Stimulated activated CD4-positive, alpha-beta T cell treated with anti-CD3 and anti-CD28 coated beads, TNF-alpha, amount 100 ng/mL, for 4 hours (primary cell): ENCODE measurements at regions not wholly inside any gene's neighbourhood (a gene's known extent, or its start where the extent isn't known, plus 50 kb on each side); places are given as distances from the start of the nearest gene placed in this dataset.
"Not testable (repeated sequence)": the region's sequence is repeated elsewhere in the genome, so short reads cannot be mapped to it uniquely, and the experiment has no call there.

ENCODE experiments used
- DNase-seq, 3 experiments: peaks; one replicate each; pipeline ENCODE4 v3.0.0-alpha.2; 2020; ENCODE audit warnings: low read depth in 3 of 3

GRCh38 chr20:22734946-22735647 lies 150.7 kb upstream of the FOXA2 start:
- not testable (repeated sequence) for DNase-seq

- no peak for DNase-seq
These were observed 156.5 kb upstream of the FOXA2 start for GRCh38 chr20:22740829-22741228.

- no peak for DNase-seq
These were observed 160.2 kb upstream of the FOXA2 start for GRCh38 chr20:22744341-22745193.

DNA sequence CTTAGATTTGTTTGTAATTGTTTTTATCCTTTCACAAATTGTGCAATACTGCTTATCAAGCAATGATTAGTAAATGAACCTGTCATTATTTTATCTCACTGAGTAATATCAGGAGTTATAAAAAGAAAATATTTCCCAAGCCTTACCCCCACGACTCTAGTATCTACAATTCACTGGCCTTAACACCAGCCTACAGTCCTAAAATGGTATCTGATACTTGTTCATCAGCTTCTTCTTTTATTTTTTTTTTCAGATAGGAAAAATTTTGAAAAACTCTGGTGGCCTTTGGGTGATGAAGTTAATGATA lies 160.8 kb upstream of the FOXA2 start:
- no peak for DNase-seq

DNA sequence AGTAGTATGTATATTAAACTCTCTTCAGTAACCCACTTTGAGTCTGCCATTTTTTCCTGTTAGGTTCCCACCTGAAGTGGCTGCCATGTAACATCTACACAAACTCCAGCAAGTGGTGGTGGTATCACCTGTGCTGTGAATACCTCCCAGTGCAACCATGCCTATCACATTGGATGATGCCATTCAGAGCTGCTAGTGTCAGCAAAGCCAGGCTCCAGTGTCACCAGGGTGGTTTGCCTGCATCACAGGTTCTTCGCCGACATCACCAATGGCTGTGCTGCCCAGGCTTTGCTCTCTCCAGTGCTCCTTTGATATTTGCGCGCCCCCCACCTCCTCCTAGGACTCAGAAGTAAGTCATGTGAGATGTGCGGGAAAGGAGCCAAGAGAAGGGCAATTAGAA lies 162.6 kb upstream of the FOXA2 start:
- DNase-seq, result no peak

GRCh38 chr20:22752324-22752723 lies 168.0 kb upstream of the FOXA2 start:
- DNase-seq, result no peak

DNA sequence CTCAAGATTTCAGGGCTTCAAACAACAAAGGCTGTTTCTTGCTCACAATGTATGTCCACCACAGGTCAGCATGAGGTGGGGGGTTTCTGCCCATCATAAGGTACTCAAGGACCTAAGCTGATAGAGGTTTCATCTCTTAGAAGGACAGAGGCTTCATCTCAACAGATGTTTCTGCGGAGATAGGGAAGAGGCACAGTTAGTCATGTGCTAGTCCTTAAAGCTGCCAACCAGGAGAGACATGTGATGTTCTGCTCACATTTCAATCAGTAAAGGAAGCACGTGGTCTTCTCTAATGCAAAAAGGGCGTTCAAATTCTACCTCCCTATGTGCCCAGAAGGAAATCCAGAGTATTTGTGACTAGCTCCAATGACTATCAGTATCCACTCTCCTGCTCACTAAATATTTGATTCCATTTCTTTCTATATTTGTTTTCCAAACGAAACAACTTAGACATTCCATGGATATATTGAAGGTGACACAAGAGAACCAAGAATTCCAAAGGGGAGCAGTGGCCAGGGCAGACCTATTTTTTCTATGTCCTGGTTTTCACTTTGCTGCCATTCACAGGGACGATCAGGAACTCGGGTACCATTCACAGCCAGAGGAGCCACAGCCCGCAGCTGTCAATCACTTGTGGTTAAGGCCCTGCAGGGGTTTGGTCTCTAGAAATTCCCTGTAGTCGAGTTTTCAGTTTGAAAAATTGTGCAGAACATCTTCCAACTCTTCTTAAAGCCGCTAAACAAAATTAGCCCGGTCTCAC lies 173.2 kb upstream of the FOXA2 start:
- DNase-seq, result no peak

DNA sequence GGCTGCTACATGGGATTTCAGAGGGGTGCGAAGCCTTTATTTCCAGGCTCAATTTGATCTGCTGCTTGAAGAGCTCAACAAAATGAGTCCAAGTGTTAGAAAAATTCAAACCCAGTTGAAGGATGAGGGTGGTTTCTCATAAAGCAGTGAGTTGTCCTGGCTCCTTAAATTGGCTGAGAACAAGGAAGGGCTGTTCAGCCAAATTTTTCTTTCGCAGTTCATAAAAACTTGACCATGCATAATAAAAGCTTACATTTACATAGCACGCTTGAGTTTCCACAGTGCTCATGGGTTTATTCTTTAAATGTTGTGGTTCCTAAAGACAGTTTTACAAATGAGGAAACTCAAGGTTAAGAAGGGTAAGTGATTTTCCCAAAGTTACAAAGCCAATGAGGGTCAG lies 174.4 kb upstream of the FOXA2 start:
- no peak for DNase-seq

DNA sequence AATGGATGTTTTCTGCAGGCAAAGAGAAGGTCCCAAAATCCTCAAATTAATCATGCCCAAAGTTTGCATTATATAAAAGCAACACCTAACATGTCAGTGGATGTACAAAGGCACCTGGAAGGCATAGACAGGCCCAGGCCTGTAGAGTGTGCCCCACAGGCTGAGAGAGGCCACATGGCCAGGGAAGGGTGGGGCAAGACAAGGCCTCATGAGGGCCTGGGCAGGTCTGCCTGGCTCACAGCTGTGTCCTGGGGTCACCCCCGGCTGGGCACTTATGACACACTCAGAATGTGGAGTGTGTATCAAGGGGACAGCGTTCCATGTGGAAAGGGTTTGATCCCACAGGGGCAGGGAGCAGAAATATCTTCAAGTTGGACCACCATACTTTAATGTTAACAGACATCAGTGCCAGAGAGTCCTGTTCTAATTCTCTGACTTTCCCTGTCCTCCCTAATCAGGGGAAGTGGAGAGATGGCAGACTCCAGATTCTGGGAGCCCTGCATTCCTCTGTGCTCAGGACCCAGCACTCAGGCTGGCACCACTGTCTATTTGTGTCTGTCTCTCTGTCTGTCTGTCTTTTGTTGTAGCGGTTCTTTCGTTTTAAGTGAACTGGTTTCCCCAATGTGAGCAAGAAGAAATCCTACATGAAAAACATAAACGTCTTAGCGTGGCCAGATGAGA lies 178.3 kb upstream of the FOXA2 start:
- DNase-seq, result no peak

- DNase-seq, result no peak
These were observed 179.0 kb upstream of the FOXA2 start for GRCh38 chr20:22763257-22763906.

DNA sequence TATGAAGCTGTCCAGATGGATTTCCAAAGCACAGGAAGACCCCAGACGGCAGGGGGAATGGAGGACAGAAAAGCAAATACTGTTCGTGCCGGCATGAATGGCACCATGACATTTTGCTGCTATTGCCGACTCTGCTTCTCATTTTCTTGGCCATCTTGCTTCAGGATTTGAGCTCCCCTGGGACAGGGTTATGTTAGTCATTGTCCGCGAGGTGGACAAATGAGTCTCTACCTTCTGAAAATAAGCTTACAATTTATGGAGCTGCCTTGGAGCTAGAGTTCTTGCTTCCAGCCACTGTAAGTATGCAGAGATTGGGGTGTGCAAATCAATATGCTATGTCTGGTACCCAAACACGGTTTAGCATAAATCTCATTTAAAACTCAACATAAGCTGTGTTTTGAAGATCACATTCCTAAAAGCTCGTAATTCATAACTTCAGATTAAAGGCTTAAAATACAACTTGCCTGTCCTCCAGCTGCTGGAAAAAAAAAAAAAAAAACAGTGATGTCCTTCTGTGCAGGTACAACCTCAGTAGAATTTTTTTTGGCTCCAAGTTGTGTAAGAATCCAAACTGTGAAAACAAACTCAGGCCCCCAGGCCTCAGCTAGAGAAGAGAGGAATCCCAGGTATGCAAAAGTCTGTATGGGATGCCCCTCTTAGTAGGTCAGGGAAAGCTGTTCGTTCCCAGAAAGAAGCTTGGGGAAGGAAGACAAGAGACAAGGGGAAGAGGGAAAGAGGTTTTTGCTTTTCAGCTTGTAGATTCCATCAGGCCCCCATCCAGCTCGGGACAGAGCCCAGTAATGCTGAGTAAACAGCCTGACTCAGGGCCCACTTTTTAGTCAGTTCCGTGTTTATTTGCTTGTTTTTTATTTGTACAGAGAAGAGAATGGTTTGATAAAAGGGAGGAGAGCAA lies 184.2 kb upstream of the FOXA2 start:
- DNase-seq, result no peak

GRCh38 chr20:22770241-22770800 lies 185.9 kb upstream of the FOXA2 start:
- DNase-seq, result no peak

- DNase-seq, result no peak
These were observed 187.3 kb upstream of the FOXA2 start for GRCh38 chr20:22771706-22772105.

DNA sequence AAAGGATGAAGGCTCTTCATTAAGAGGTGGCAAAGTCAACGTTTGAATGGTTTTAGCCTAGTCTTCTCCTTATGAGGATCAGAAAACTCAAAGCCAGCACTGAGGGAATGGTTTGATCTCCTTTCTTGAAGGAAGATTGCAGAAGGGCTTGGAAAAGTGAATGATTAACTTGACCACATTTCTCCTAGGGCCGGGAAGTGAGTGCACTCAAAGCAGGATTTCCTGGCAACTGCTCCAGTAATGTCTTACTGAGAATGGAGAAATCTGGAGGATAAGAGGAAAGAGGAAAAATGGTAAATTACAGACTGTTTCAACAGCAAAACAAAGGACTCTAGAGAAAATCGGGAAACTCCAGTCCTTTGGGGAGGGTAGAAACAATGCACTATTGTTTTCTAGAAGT lies 189.0 kb upstream of the FOXA2 start:
- DNase-seq, result no peak

DNA sequence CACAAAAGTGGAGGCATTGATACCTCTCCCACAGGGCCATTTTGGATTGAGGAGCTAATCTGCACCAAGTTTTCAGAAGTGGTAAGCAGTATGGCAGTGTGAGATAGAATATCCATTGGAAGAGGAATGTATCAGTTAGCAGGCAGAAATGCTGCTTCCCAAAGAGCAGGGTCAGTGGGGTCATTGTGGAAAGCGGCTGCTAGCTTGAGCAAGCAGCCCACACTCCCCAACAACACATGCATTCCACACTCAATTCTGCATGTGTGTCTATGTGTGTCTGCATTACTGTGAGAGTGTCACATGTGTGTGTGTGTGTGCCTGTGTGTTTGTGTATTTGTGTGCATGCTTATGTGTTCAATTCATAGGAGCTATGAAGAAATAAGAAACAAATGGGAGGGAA lies 190.9 kb upstream of the FOXA2 start:
- no peak for DNase-seq

DNA sequence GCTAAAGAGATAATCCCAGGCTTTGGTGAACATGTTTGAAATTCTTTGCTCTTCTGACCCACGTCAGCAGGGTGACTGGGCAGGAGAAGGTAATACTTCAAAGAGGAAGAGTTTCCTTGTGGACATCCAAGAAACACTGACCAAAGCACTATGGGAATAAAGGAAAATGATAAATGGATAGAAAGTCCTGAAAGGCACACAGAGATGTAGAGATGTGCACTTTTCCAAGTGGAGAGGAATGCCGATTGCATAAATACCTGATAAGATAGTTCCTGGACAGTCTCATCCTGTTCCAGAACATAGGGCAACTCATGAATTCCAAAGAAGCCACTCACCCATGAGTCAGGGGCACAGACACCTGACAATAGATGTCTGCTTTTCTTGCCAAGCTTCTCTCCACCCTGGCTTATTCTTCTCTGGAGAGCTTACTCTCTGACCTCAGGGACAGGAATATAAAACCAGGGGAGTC lies 191.3 kb upstream of the FOXA2 start:
- no peak for DNase-seq

DNA sequence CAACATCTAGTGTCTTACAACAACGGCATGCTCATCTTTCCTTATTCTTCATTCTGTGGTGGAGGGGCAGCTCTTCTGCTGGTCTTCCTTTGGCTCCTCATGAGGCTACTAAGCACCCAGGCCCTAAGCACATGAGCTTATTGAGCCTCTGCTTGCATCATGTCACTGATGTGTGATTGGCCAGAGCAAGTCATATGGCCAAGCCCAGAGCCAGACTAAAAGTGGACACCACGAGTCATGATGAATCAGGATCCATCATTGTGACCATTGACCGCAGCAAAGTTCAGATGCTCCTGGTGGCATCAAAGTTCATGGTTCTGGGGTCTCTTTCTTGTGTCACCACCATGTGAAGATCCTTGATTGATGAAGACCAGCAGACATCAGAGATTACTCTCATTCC lies 192.0 kb upstream of the FOXA2 start:
- DNase-seq, result no peak

DNA sequence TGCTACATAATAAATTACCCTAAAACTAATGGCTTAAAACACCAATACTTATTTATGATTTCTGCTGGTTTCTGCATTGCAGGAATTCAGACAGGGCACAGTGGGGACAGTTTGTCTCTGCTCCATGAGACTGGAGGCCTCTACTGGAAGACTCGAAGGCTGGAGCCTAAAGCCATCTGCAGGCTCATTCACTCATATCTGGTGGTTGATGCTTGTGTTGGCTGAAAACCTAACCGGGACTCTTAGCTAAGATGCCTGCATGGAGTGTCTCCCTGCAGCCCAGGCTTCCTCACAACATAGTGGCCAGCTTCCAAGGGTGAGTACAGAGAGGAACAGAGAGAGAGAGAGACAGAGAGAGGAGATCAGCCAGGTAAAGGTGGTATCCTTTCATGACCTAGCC lies 195.5 kb upstream of the FOXA2 start:
- DNase-seq, result no peak

DNA sequence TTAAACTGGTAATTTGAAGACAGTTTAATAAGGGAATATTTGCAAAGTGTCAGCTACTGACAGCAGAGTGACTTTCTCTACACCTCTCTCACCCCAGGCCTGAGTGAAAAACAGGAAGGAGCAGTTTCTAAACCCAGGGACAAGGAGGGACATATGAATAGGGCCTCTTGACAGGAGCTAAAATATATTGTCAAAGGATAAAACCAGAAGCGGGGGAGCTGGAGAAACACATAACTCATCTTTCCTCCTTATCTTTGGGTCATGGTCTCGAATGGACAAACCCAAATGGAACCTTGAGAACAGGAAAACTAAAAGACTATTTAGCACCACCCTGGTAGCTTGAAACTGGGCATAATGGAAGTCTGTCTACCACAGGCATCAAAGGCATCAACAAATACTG lies 197.5 kb upstream of the FOXA2 start:
- no peak for DNase-seq

DNA sequence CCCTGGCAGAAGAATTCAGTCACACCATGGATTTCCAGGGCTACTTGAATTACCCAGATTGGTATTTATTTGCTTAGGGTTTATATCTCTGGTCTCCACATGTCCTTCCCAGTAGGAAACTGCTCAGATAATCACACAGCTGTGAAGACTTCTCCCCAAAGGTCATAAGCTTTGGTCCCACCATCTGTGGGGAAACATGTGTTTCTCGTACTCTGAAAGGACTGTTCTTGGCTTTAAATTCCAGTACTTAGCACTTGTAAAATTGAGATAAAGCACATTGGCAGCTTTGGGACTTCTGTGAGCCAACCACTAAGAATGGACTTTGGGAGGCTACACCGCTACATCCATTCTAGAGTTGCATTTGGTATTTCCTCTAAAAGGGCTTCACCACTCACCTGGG lies 205.3 kb upstream of the FOXA2 start:
- DNase-seq, result no peak
